Right lobe of liver (tissue), 6 donors: ENCODE measurements at regions not wholly inside any gene's neighbourhood (a gene's known extent, or its start where the extent isn't known, plus 50 kb on each side); places are given as distances from the start of the nearest gene placed in this dataset.

ENCODE experiments used
- ATAC-seq, 4 donors: fragments of 200-7000 bp; cut with Tn5 transposase; one replicate each; pipeline ENCODE4 v1.9.1; 2020; ENCODE audit warnings: mild to moderate bottlenecking in 4 of 4, moderate library complexity in 4 of 4
- DNase-seq, 3 donors: peaks; one replicate each; pipeline ENCODE4 v3.0.0-alpha.2; 2020
- H3K27ac ChIP-seq, 3 donors: fragments of 200-600 bp; one replicate each; pipeline ENCODE4 v1.8.0; 2022
- H3K27me3 ChIP-seq, 2 donors: fragments of 200-600 bp; one replicate each; pipeline ENCODE4 v1.8.0; 2022
- H3K36me3 ChIP-seq, 4 donors: fragments of 200-600 bp; sonication (generic) in 1 of 4; one replicate each; pipeline versions ENCODE4 v1.5.1 to v1.8.0; 2017 to 2022; ENCODE audit warnings: control low read depth in 1 of 4
- H3K4me1 ChIP-seq, 4 donors: fragments of 200-600 bp; sonication (generic) in 1 of 4; one replicate each; pipeline versions ENCODE4 v1.5.1 to v1.8.0; 2017 to 2022; ENCODE audit warnings: control low read depth in 1 of 4
- H3K4me3 ChIP-seq, 3 donors: fragments of 200-600 bp; one replicate each; pipeline ENCODE4 v1.8.0; 2022
- H3K9me3 ChIP-seq, 4 donors: fragments of 200-600 bp; sonication (generic) in 1 of 4; one replicate each; pipeline versions ENCODE4 v1.5.1 to v1.8.0; 2017 to 2022; ENCODE audit warnings: control low read depth in 1 of 4
- CTCF ChIP-seq, 4 donors: fragments of 200-600 bp in 3 of 4; fragments of 450-650 bp in 1 of 4; IDR thresholded peaks; one replicate each; pipeline versions ENCODE4 v1.5.1 to v1.8.0; 2016 to 2022; ENCODE audit warnings: antibody characterized with exemption in 4 of 4, mild to moderate bottlenecking in 2 of 4
- POLR2A ChIP-seq: fragments of 450-650 bp; IDR thresholded peaks from one replicate; pipeline ENCODE4 v1.6.1; 2017; ENCODE audit warnings: antibody characterized with exemption, mild to moderate bottlenecking
- whole genome bisulfite sequencing: methylation state at CpG from one replicate; pipeline ENCODE4 v1.1.6; 2018; ENCODE audit warnings: low coverage, low lambda C conversion rate; ENCODE audit not compliant: insufficient coverage; ENCODE audit errors: missing lambda C conversion rate; 5-methylcytosine and 5-hydroxymethylcytosine counted together
- intact Hi-C, 2 donors: fragments of 100-400 bp; cut with DNase I; formaldehyde crosslinking; loops; one replicate each; pipeline versions ENCODE4 v1.11.2 to v1.14.1; 2022
- donor health status: DM: no; HTN: yes; CAD: no.
- donor health status: DM: no; HTN: no; CAD: no.
- donor health status: DM: no; HTN: no; CAD: no.
- donor health status: DM: no; HTN: yes; CAD: no.
- donor health status: DM: no; HTN: yes; CAD: no.

GRCh38 chr9:79046401-79046800 is 525.4 kb upstream of the TLE4 start:
- ATAC-seq (no peak), DNase-seq (no peak)
- H3K36me3 ChIP-seq: no peaks in the 10 kb centered on the region
- no peaks in the 10 kb centered on the region for H3K9me3 ChIP-seq
- H3K4me3 ChIP-seq: no peak overlapping the region
- H3K27me3 ChIP-seq: no peaks in the 10 kb centered on the region
- intact Hi-C loops: no loop called here
- WGBS: 61% methylated on average over 2 of the region's 2 CpGs
- H3K27ac ChIP-seq: no peak overlapping the region
- no peaks in the 10 kb centered on the region for H3K4me1 ChIP-seq
- no peak for TF ChIP-seq POLR2A
- TF ChIP-seq CTCF (IDR thresholded peaks at IDR 0.05): no peak

GRCh38 chr9:79049371-79049770 is 522.4 kb upstream of the TLE4 start:
- Histone ChIP-seq H3K4me3 (no peak overlapping the region), H3K36me3 (no peaks in the 10 kb centered on the region), H3K27ac (no peak overlapping the region), H3K27me3 (no peaks in the 10 kb centered on the region), H3K4me1 (no peaks in the 10 kb centered on the region), H3K9me3 (no peaks in the 10 kb centered on the region)
- ATAC-seq (no peak), DNase-seq (no peak)
- WGBS: 58% methylated on average over 3 of the region's 5 CpGs
- TF ChIP-seq POLR2A (no peak), CTCF (IDR thresholded peaks at IDR 0.05) (no peak)
- intact Hi-C loops: no loop called here

- TF ChIP-seq CTCF (IDR thresholded peaks at IDR 0.05) (no peak), POLR2A (no peak)
- no peaks in the 10 kb centered on the region for H3K9me3 ChIP-seq
- DNase-seq (no peak), ATAC-seq (no peak)
- no peaks in the 10 kb centered on the region for H3K4me1 ChIP-seq
- no peak overlapping the region for H3K4me3 ChIP-seq
- H3K27ac ChIP-seq: no peak overlapping the region
- no peaks in the 10 kb centered on the region for H3K27me3 ChIP-seq
- 25% methylated on average over 3 of the region's 3 CpGs for WGBS
- intact Hi-C loops: no loop called here
- H3K36me3 ChIP-seq: no peaks in the 10 kb centered on the region
These were observed 518.2 kb upstream of the TLE4 start for GRCh38 chr9:79053598-79053997.

GRCh38 chr9:79054500-79054899 is 517.3 kb upstream of the TLE4 start:
- DNase-seq (no peak), ATAC-seq (no peak)
- Histone ChIP-seq H3K4me3 (no peak overlapping the region), H3K27ac (no peak overlapping the region), H3K27me3 (no peaks in the 10 kb centered on the region), H3K9me3 (no peaks in the 10 kb centered on the region), H3K36me3 (no peaks in the 10 kb centered on the region), H3K4me1 (no peaks in the 10 kb centered on the region)
- intact Hi-C loops: no loop called here
- 83% methylated on average over 6 of the region's 6 CpGs for WGBS
- TF ChIP-seq CTCF (IDR thresholded peaks at IDR 0.05) (no peak), POLR2A (no peak)

GRCh38 chr9:79056041-79056440 is 515.7 kb upstream of the TLE4 start:
- Histone ChIP-seq H3K36me3 (no peaks in the 10 kb centered on the region), H3K27me3 (no peaks in the 10 kb centered on the region), H3K9me3 (no peaks in the 10 kb centered on the region), H3K27ac (no peak overlapping the region), H3K4me3 (no peak overlapping the region), H3K4me1 (no peaks in the 10 kb centered on the region)
- no peak for ATAC-seq
- intact Hi-C loops: no loop called here
- DNase-seq: no peak
- TF ChIP-seq CTCF (IDR thresholded peaks at IDR 0.05): no peak
- TF ChIP-seq POLR2A: no peak
- 58% methylated on average over 5 of the region's 5 CpGs for WGBS
